Midbrain (tissue), 1 donor: ENCODE measurements at regions not wholly inside any gene's neighbourhood (a gene's known extent, or its start where the extent isn't known, plus 50 kb on each side); places are given as distances from the start of the nearest gene placed in this dataset.

Source experiments
- DNase-seq: peaks from one replicate; lab custom pipeline; 2025; lab: John Stamatoyannopoulos, UW

- no peak for DNase-seq
Observed at GRCh38 chr11:92703449-92703830, 266.0 kb upstream of the MTNR1B start.

GRCh38 chr11:92707173-92707619, 262.3 kb upstream of the MTNR1B start:
- no peak for DNase-seq

GRCh38 chr11:92707665-92708064, 261.8 kb upstream of the MTNR1B start:
- no peak for DNase-seq

GRCh38 chr11:92709329-92709728, 260.1 kb upstream of the MTNR1B start:
- DNase-seq = no peak

- no peak for DNase-seq
Observed at GRCh38 chr11:92711926-92712325, 257.5 kb upstream of the MTNR1B start.

- no peak for DNase-seq
Observed at GRCh38 chr11:92714111-92714510, 255.3 kb upstream of the MTNR1B start.

GRCh38 chr11:92717240-92717639, 252.2 kb upstream of the MTNR1B start:
- DNase-seq = no peak

GRCh38 chr11:92720385-92720784, 249.1 kb upstream of the MTNR1B start:
- DNase-seq = no peak

GRCh38 chr11:92725352-92725751, 244.1 kb upstream of the MTNR1B start:
- no peak for DNase-seq

- DNase-seq = no peak
Observed at GRCh38 chr11:92727123-92727522, 242.3 kb upstream of the MTNR1B start.

- DNase-seq = no peak
Observed at GRCh38 chr11:92727769-92728168, 241.7 kb upstream of the MTNR1B start.

GRCh38 chr11:92728628-92729027, 240.8 kb upstream of the MTNR1B start:
- no peak for DNase-seq

- no peak for DNase-seq
Observed at GRCh38 chr11:92735039-92735438, 234.4 kb upstream of the MTNR1B start.

- DNase-seq = no peak
Observed at GRCh38 chr11:92738276-92738675, 231.2 kb upstream of the MTNR1B start.

- DNase-seq = no peak
Observed at GRCh38 chr11:92739041-92739440, 230.4 kb upstream of the MTNR1B start.

- no peak for DNase-seq
Observed at GRCh38 chr11:92739491-92739890, 230.0 kb upstream of the MTNR1B start.

GRCh38 chr11:92740276-92740675, 229.2 kb upstream of the MTNR1B start:
- DNase-seq = no peak

- DNase-seq = no peak
Observed at GRCh38 chr11:92744929-92745585, 224.4 kb upstream of the MTNR1B start.

GRCh38 chr11:92750794-92751193, 218.7 kb upstream of the MTNR1B start:
- DNase-seq = no peak

GRCh38 chr11:92751594-92751993, 217.9 kb upstream of the MTNR1B start:
- DNase-seq = no peak

- DNase-seq = no peak
Observed at GRCh38 chr11:92752122-92752521, 217.3 kb upstream of the MTNR1B start.

GRCh38 chr11:92753161-92753560, 216.3 kb upstream of the MTNR1B start:
- no peak for DNase-seq

- DNase-seq = no peak
Observed at GRCh38 chr11:92758241-92758780, 211.1 kb upstream of the MTNR1B start.

- no peak for DNase-seq
Observed at GRCh38 chr11:92759571-92760214, 209.8 kb upstream of the MTNR1B start.
